ENCODE measurements at regions not wholly inside any gene's neighbourhood (a gene's known extent, or its start where the extent isn't known, plus 50 kb on each side); places are given as distances from the start of the nearest gene placed in this dataset.

- Histone ChIP-seq H2AK5ac (ENCODE audit: low read length) (no peak overlapping the region), H3K4ac (ENCODE audit: low read depth, low read length) (no peak overlapping the region), H3K27me3 (ENCODE audit: insufficient read depth, low read length) (no peaks in the 10 kb centered on the region), H3K4me1 (ENCODE audit: control insufficient read depth in 1 of 2, insufficient read depth in 2 of 2, low read length in 2 of 2) (no peaks in the 10 kb centered on the region), H2BK5ac (ENCODE audit: low read depth, low read length, poor library complexity) (no peak overlapping the region), H2BK12ac (ENCODE audit: low read length) (no peak overlapping the region), H3K4me3 (ENCODE audit: low read depth, low read length) (no peak overlapping the region), H3K4me2 (ENCODE audit: low read length) (no peak overlapping the region), H3K27ac (ENCODE audit: low read depth, low read length) (no peak overlapping the region), H3K79me2 (ENCODE audit: control insufficient read depth, insufficient read depth, low read length, poor library complexity) (no peaks in the 10 kb centered on the region), H3K18ac (ENCODE audit: low read length) (no peak overlapping the region), H3K14ac (ENCODE audit: low read length) (no peak overlapping the region), H3K79me1 (ENCODE audit: low read length) (no peaks in the 10 kb centered on the region), H3K9ac (ENCODE audit: low read length) (no peak overlapping the region), H3K23ac (ENCODE audit: low read length) (no peak overlapping the region), H3K9me3 (ENCODE audit: insufficient read depth, low read depth, low read length) (no peaks in the 10 kb centered on the region), H4K91ac (ENCODE audit: low read depth, low read length) (no peak overlapping the region), H4K12ac (ENCODE audit: low read depth, low read length) (no peak overlapping the region), H2BK120ac (ENCODE audit: insufficient read depth, low read length, poor library complexity) (no peak overlapping the region), H4K8ac (ENCODE audit: low read depth, low read length) (no peak overlapping the region), H2AFZ (ENCODE audit: insufficient read depth, low read length, poor library complexity) (no peak overlapping the region), H3K36me3 (ENCODE audit: control insufficient read depth in 1 of 2, insufficient read depth in 2 of 2, low read length in 2 of 2) (no peaks in the 10 kb centered on the region)
- no peak for DNase-seq
- WGBS (ENCODE audit: extremely low coverage, insufficient coverage, insufficient read length), result no CpG with 5 or more reads among the region's 5 CpGs
Observed at GRCh38 chr21:24112020-24112419, 1495.3 kb downstream of the MRPL39 start.

- H3K27me3 ChIP-seq (ENCODE audit: insufficient read depth, low read length), result no peaks in the 10 kb centered on the region
- H2AK5ac ChIP-seq (ENCODE audit: low read length), result no peak overlapping the region
- no peaks in the 10 kb centered on the region for H3K79me1 ChIP-seq (ENCODE audit: low read length)
- H3K27ac ChIP-seq (ENCODE audit: low read depth, low read length), result no peak overlapping the region
- no peak overlapping the region for H3K4ac ChIP-seq (ENCODE audit: low read depth, low read length)
- no peak overlapping the region for H2BK12ac ChIP-seq (ENCODE audit: low read length)
- no peak overlapping the region for H4K8ac ChIP-seq (ENCODE audit: low read depth, low read length)
- no peaks in the 10 kb centered on the region for H3K4me1 ChIP-seq (ENCODE audit: control insufficient read depth in 1 of 2, insufficient read depth in 2 of 2, low read length in 2 of 2)
- no peak overlapping the region for H3K14ac ChIP-seq (ENCODE audit: low read length)
- H2BK5ac ChIP-seq (ENCODE audit: low read depth, low read length, poor library complexity), result no peak overlapping the region
- H3K18ac ChIP-seq (ENCODE audit: low read length), result no peak overlapping the region
- H3K9ac ChIP-seq (ENCODE audit: low read length), result no peak overlapping the region
- no peaks in the 10 kb centered on the region for H3K9me3 ChIP-seq (ENCODE audit: insufficient read depth, low read depth, low read length)
- no peak overlapping the region for H2BK120ac ChIP-seq (ENCODE audit: insufficient read depth, low read length, poor library complexity)
- no peak overlapping the region for H3K4me2 ChIP-seq (ENCODE audit: low read length)
- H3K23ac ChIP-seq (ENCODE audit: low read length), result no peak overlapping the region
- H3K79me2 ChIP-seq (ENCODE audit: control insufficient read depth, insufficient read depth, low read length, poor library complexity), result no peaks in the 10 kb centered on the region
- H4K91ac ChIP-seq (ENCODE audit: low read depth, low read length), result no peak overlapping the region
- no peak overlapping the region for H2AFZ ChIP-seq (ENCODE audit: insufficient read depth, low read length, poor library complexity)
- H3K4me3 ChIP-seq (ENCODE audit: low read depth, low read length), result no peak overlapping the region
- no peak overlapping the region for H4K12ac ChIP-seq (ENCODE audit: low read depth, low read length)
- no peaks in the 10 kb centered on the region for H3K36me3 ChIP-seq (ENCODE audit: control insufficient read depth in 1 of 2, insufficient read depth in 2 of 2, low read length in 2 of 2)
- DNase-seq, result no peak
Observed at GRCh38 chr21:24110846-24111245, 1496.4 kb downstream of the MRPL39 start.

- H2BK120ac ChIP-seq (ENCODE audit: insufficient read depth, low read length, poor library complexity), result no peak overlapping the region
- no peaks in the 10 kb centered on the region for H3K9me3 ChIP-seq (ENCODE audit: insufficient read depth, low read depth, low read length)
- H3K9ac ChIP-seq (ENCODE audit: low read length), result no peak overlapping the region
- H3K36me3 ChIP-seq (ENCODE audit: control insufficient read depth in 1 of 2, insufficient read depth in 2 of 2, low read length in 2 of 2), result no peaks in the 10 kb centered on the region
- DNase-seq, result no peak
- no peaks in the 10 kb centered on the region for H3K4me1 ChIP-seq (ENCODE audit: control insufficient read depth in 1 of 2, insufficient read depth in 2 of 2, low read length in 2 of 2)
- no peak overlapping the region for H2BK5ac ChIP-seq (ENCODE audit: low read depth, low read length, poor library complexity)
- no peak overlapping the region for H3K14ac ChIP-seq (ENCODE audit: low read length)
- no peak overlapping the region for H3K27ac ChIP-seq (ENCODE audit: low read depth, low read length)
- H3K4me2 ChIP-seq (ENCODE audit: low read length), result no peak overlapping the region
- no peak overlapping the region for H2BK12ac ChIP-seq (ENCODE audit: low read length)
- H3K79me2 ChIP-seq (ENCODE audit: control insufficient read depth, insufficient read depth, low read length, poor library complexity), result no peaks in the 10 kb centered on the region
- no peak overlapping the region for H3K23ac ChIP-seq (ENCODE audit: low read length)
- WGBS (ENCODE audit: extremely low coverage, insufficient coverage, insufficient read length), result no CpG with 5 or more reads among the region's 1 CpG
- H4K91ac ChIP-seq (ENCODE audit: low read depth, low read length), result no peak overlapping the region
- H3K27me3 ChIP-seq (ENCODE audit: insufficient read depth, low read length), result no peaks in the 10 kb centered on the region
- H4K12ac ChIP-seq (ENCODE audit: low read depth, low read length), result no peak overlapping the region
- H3K79me1 ChIP-seq (ENCODE audit: low read length), result no peaks in the 10 kb centered on the region
- no peak overlapping the region for H2AFZ ChIP-seq (ENCODE audit: insufficient read depth, low read length, poor library complexity)
- H4K8ac ChIP-seq (ENCODE audit: low read depth, low read length), result no peak overlapping the region
- no peak overlapping the region for H2AK5ac ChIP-seq (ENCODE audit: low read length)
- H3K4ac ChIP-seq (ENCODE audit: low read depth, low read length), result no peak overlapping the region
- no peak overlapping the region for H3K4me3 ChIP-seq (ENCODE audit: low read depth, low read length)
- no peak overlapping the region for H3K18ac ChIP-seq (ENCODE audit: low read length)
Observed at GRCh38 chr21:24097181-24097580, 1510.1 kb downstream of the MRPL39 start.

- Histone ChIP-seq H2AFZ (ENCODE audit: insufficient read depth, low read length, poor library complexity) (no peak overlapping the region), H3K4me2 (ENCODE audit: low read length) (no peak overlapping the region)
Observed at GRCh38 chr21:24096651-24097050, 1510.6 kb downstream of the MRPL39 start.

GRCh38 chr21:24093032-24093431 lies 1514.2 kb downstream of the MRPL39 start:
- no peak overlapping the region for H2BK5ac ChIP-seq (ENCODE audit: low read depth, low read length, poor library complexity)
- H3K23ac ChIP-seq (ENCODE audit: low read length), result no peak overlapping the region
- H3K14ac ChIP-seq (ENCODE audit: low read length), result no peak overlapping the region
- no peaks in the 10 kb centered on the region for H3K79me2 ChIP-seq (ENCODE audit: control insufficient read depth, insufficient read depth, low read length, poor library complexity)
- no peaks in the 10 kb centered on the region for H3K9me3 ChIP-seq (ENCODE audit: insufficient read depth, low read depth, low read length)
- no peak overlapping the region for H3K18ac ChIP-seq (ENCODE audit: low read length)
- no peak overlapping the region for H3K9ac ChIP-seq (ENCODE audit: low read length)
- H2AK5ac ChIP-seq (ENCODE audit: low read length), result no peak overlapping the region
- no peak overlapping the region for H3K4me2 ChIP-seq (ENCODE audit: low read length)
- H3K4ac ChIP-seq (ENCODE audit: low read depth, low read length), result no peak overlapping the region
- H4K8ac ChIP-seq (ENCODE audit: low read depth, low read length), result no peak overlapping the region
- no peaks in the 10 kb centered on the region for H3K36me3 ChIP-seq (ENCODE audit: control insufficient read depth in 1 of 2, insufficient read depth in 2 of 2, low read length in 2 of 2)
- H3K4me3 ChIP-seq (ENCODE audit: low read depth, low read length), result no peak overlapping the region
- no peaks in the 10 kb centered on the region for H3K27me3 ChIP-seq (ENCODE audit: insufficient read depth, low read length)
- H3K4me1 ChIP-seq (ENCODE audit: control insufficient read depth in 1 of 2, insufficient read depth in 2 of 2, low read length in 2 of 2), result no peaks in the 10 kb centered on the region
- H2BK12ac ChIP-seq (ENCODE audit: low read length), result no peak overlapping the region
- no peaks in the 10 kb centered on the region for H3K79me1 ChIP-seq (ENCODE audit: low read length)
- H3K27ac ChIP-seq (ENCODE audit: low read depth, low read length), result no peak overlapping the region
- H4K91ac ChIP-seq (ENCODE audit: low read depth, low read length), result no peak overlapping the region
- no peak overlapping the region for H4K12ac ChIP-seq (ENCODE audit: low read depth, low read length)
- H2BK120ac ChIP-seq (ENCODE audit: insufficient read depth, low read length, poor library complexity), result no peak overlapping the region
- no peak overlapping the region for H2AFZ ChIP-seq (ENCODE audit: insufficient read depth, low read length, poor library complexity)
- DNase-seq, result no peak

More at GRCh38 chr21:24096651-24097050, 1510.6 kb downstream of the MRPL39 start:
- H3K9ac ChIP-seq (ENCODE audit: low read length), result no peak overlapping the region
- no peak overlapping the region for H3K18ac ChIP-seq (ENCODE audit: low read length)
- H4K91ac ChIP-seq (ENCODE audit: low read depth, low read length), result no peak overlapping the region
- H3K79me1 ChIP-seq (ENCODE audit: low read length), result no peaks in the 10 kb centered on the region
- H3K14ac ChIP-seq (ENCODE audit: low read length), result no peak overlapping the region
- H3K4me3 ChIP-seq (ENCODE audit: low read depth, low read length), result no peak overlapping the region
- H3K27me3 ChIP-seq (ENCODE audit: insufficient read depth, low read length), result no peaks in the 10 kb centered on the region
- H2AK5ac ChIP-seq (ENCODE audit: low read length), result no peak overlapping the region
- no peak overlapping the region for H3K27ac ChIP-seq (ENCODE audit: low read depth, low read length)
- H2BK12ac ChIP-seq (ENCODE audit: low read length), result no peak overlapping the region
- no peaks in the 10 kb centered on the region for H3K36me3 ChIP-seq (ENCODE audit: control insufficient read depth in 1 of 2, insufficient read depth in 2 of 2, low read length in 2 of 2)
- H3K4ac ChIP-seq (ENCODE audit: low read depth, low read length), result no peak overlapping the region
- H3K79me2 ChIP-seq (ENCODE audit: control insufficient read depth, insufficient read depth, low read length, poor library complexity), result no peaks in the 10 kb centered on the region
- no peaks in the 10 kb centered on the region for H3K9me3 ChIP-seq (ENCODE audit: insufficient read depth, low read depth, low read length)
- no peaks in the 10 kb centered on the region for H3K4me1 ChIP-seq (ENCODE audit: control insufficient read depth in 1 of 2, insufficient read depth in 2 of 2, low read length in 2 of 2)
- no peak for DNase-seq
- no peak overlapping the region for H4K8ac ChIP-seq (ENCODE audit: low read depth, low read length)
- no peak overlapping the region for H4K12ac ChIP-seq (ENCODE audit: low read depth, low read length)
- no peak overlapping the region for H2BK5ac ChIP-seq (ENCODE audit: low read depth, low read length, poor library complexity)
- no peak overlapping the region for H3K23ac ChIP-seq (ENCODE audit: low read length)
- no peak overlapping the region for H2BK120ac ChIP-seq (ENCODE audit: insufficient read depth, low read length, poor library complexity)
- WGBS (ENCODE audit: extremely low coverage, insufficient coverage, insufficient read length), result no CpG with 5 or more reads among the region's 1 CpG
